NCI-H187 treated with DMSO at 0.1 percent for 48 hours (cell line): ENCODE measurements at regions not wholly inside any gene's neighbourhood (a gene's known extent, or its start where the extent isn't known, plus 50 kb on each side); places are given as distances from the start of the nearest gene placed in this dataset.

Experiments
- DNase-seq: peaks from one replicate; lab custom pipeline; 2025; lab: John Stamatoyannopoulos, UW

DNA sequence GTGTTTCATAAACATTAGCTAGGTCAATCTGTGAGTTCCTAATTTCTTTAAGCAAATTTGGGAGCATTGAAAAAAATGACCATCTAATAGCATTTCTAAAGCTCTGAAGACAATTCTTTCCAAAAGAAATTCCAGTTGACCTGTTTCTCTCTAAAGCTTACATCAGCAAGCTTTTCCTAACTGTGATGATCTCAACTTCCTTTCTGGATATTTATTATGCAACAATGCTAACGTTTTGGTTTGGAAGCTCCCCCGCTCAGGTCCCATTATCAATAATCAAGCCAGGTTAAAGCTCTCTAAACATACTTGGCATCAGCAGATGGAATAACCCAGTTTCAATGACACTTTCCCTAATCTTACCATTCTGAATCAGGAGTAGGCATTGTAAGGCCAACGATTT is 196.3 kb upstream of the TANK start:
- DNase-seq = no peak

- DNase-seq = no peak
Measured at GRCh38 chr2:160967523-160967922, 192.7 kb upstream of the TANK start.

DNA sequence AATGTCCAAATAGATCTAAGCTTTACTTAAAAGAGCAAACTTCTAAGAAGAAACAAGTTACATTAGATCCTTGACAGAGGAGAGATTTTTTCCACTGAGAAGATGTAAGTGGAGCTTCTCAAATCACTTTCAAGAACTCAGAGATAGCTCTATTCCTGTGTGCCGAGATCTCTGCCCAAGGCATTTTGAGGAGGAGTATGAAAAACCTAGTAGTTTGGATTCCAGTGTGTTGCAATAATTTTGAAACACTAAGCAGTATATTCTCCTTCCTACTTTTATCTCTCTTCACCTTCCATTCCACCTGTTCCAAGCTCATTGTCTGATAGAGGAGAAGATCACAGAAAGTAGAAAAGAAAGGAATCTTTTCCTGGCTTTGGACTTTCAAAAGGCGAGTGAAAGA is 192.0 kb upstream of the TANK start:
- DNase-seq = no peak

DNA sequence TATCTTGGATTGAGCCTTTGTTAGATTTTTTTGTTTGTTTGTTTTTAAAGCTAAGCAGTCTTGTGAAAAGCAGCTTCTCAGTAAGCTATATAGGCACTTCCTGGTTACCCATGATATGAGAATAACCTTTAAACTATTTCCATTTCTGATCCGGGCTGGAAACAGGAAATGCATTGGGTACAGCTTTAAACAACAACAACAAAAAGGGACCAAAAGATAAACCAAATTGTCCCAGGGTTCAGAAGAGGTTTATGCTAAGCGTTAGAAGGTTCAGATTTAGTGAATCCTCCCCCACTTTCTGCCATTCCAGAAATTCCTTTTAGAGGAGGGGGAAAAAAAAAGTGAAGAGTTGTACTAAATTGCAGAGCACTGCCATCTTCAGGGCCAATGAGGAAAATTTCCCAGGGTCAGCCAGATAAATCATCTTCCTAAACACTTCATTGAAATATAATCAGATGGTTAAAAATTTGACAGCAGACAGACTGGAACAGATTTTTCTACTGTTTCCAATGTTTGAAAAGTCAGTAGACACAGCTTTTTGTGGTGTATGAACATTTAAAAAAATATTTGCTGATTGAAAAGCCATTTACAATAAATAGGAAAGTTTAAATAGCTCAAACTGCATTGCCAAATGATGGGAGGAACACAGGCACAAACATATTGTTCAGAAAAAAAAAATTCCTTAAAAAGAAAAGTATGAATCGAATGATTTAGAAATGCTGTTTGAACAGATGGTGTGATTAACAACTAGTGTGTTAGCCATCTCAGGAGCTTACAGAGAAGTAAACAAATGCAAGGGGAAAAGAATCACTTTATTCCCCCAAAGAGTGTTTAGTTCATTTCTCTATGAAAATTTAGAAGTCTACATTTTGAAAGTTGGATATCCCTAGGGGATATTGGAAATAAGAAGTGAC is 189.9 kb upstream of the TANK start:
- no peak for DNase-seq

DNA sequence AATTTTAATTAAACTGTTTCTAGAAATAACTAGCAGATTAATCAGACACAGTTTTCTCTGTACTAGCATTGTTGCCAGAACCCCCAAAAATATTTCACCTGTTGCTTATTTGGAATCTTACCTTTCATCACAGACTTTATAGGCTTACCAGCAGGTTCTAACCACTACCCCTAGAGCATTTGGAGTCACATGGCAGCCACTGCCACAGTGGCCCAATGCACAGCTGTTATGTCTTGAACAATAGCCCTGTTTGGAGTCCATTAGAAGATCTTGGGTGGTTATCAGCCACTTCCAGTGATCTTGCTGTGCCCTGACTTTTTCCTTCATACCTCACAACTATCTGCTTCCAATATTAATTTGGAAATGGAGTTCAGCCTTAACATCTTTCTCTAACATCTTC is 186.2 kb upstream of the TANK start:
- DNase-seq = no peak

DNA sequence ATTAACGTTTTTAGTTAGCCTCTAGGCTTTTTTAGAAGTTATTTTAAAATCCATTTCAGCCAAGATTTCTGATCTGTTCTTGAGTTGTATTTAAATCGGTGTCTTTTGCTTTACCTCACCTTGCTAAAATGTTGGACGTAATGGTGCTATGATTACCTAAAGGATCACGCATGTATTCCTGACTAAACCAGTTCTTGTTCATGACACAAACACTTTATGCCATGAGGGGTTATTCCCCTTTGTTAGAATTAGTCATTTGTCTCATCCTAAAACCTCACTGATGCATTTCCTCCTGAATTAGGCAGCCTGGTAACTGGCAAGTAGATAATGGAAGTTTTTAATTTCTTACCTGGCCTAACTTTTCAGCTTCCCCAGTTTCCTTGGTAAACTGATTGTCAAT is 185.4 kb upstream of the TANK start:
- no peak for DNase-seq

- DNase-seq = no peak
Measured at GRCh38 chr2:160976797-160977196, 183.4 kb upstream of the TANK start.

DNA sequence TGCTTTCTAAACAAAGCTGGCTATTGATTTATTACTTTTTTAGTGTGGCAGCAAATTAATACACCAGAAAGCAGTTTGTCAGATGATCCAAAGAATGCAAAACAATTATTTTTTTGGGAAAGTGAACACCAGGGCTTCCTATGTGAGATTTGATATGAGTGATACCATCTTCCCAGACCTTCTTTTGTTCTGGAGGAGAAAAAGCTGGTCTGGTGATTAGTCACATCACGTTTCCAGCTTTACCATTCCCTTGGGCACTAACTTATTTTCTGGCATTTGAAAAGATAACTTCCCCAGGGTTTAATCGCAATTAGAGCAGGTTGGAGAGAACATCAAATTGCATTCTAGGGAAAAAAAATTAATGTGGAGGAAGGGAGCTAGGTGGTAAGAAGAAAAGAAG is 182.9 kb upstream of the TANK start:
- no peak for DNase-seq

DNA sequence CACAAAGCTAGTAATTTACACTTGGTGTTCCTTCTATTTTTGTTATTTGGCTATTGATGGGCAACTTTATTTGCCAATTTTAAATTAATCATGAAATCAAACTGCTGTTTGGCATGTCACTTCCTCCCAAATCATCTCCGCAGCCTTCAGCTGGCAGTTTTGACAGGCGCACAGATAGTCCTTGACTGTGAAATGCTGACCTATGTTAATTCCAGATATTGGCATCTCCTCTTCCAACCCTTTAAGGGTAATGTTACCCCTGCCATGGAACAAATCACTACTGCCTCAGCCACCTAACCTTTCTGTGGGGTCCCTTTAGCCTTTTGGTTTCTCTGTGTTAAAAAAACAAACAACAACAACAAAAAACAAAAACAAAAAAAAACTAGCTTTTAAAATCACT is 182.4 kb upstream of the TANK start:
- DNase-seq = no peak

DNA sequence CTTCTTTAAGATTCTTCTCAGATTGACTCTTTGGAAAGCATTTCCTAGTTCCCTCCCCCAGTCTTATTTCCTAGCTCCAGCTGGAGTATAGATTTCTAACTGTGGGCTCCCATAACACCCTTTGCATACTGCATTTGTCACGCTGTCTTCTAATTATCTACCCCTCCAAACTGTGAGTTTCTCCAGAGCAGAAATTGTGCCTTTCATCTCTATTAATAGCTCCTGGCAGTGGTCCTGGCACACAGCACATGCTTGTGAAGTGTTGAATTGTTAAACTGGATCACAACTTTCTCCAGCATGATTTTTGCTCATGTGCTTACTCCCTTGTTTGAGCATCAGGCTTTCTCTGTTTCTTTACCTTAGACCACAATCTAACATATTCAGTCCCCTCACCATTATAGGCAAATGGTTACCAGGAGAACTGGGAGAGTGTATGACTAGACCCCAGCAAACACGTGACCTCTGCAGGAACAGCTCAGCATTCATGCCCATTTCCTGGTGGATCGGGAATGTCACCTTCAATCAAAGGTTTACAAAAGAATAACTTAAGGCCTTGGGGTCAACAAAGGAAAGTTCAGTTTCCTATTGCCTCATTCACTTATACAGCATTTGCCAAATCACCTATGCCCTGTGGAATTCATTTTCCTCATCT is 175.7 kb upstream of the TANK start:
- DNase-seq = no peak

- no peak for DNase-seq
Measured at GRCh38 chr2:160989778-160990177, 170.4 kb upstream of the TANK start.

- DNase-seq = no peak
Measured at GRCh38 chr2:160993654-160994061, 166.6 kb upstream of the TANK start.

GRCh38 chr2:160994141-160995002 is 165.9 kb upstream of the TANK start:
- DNase-seq = no peak

DNA sequence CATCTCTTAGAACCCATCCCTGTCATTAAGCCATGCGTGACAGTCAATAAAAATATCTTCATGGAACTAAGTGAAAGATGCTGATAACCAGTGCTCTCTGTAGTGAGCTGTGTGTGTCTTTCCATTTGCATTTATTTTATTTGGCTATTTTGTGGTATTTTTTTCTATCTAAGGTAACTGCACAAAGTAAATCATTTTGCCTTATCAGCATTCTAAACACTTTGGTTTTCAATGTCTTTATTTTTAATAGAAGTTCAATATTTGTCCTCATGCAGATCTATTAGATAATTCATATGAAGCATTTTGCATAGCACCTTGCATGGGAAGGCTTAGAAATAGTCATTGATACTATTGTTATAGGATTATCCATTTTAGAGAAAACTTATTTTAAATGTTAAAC is 163.6 kb upstream of the TANK start:
- DNase-seq = no peak

DNA sequence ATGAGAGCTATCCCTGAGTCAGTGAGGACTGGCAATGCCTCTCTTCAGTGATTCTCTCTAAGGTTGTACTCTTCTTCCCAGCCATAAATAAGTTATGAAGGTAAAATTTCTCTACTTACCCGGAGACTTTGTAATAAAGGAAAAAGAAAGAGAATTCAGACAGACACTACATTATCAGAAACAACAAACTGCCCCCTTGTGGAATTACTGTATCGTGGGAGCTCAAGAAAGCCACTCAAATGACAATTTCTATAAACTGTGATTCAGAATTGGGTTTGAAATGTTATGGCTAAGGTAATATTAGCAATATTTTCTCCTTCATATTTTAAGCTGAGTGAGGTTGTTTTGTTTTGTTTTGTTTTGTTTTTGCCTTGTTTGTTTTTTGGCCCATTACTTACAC is 155.8 kb upstream of the TANK start:
- DNase-seq = no peak

GRCh38 chr2:161005170-161005569 is 155.1 kb upstream of the TANK start:
- DNase-seq = no peak

DNA sequence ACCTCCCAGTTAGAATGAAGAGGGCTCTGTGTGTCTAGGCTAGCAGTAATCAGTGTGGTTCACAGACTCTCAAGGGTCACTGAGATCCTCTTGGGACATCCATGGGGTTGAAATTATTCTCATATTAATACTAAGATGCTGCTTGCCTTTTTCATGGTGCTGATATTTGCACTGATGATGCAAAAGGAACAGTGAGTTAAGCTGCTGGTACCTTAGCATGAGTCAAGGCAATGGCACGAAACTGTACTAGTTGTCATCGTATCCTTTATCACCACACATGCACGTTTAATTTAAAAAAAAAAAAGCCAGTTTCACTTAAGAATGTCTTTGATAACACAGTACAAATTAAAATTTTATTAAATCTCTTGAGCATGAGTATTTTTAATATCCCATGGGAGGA is 151.9 kb upstream of the TANK start:
- no peak for DNase-seq

- no peak for DNase-seq
Measured at GRCh38 chr2:161010503-161011015, 149.7 kb upstream of the TANK start.

- DNase-seq = no peak
Measured at GRCh38 chr2:161017780-161018470, 142.3 kb upstream of the TANK start.

GRCh38 chr2:161019311-161019710 is 140.9 kb upstream of the TANK start:
- DNase-seq = no peak

GRCh38 chr2:161020437-161020836 is 139.8 kb upstream of the TANK start:
- no peak for DNase-seq

DNA sequence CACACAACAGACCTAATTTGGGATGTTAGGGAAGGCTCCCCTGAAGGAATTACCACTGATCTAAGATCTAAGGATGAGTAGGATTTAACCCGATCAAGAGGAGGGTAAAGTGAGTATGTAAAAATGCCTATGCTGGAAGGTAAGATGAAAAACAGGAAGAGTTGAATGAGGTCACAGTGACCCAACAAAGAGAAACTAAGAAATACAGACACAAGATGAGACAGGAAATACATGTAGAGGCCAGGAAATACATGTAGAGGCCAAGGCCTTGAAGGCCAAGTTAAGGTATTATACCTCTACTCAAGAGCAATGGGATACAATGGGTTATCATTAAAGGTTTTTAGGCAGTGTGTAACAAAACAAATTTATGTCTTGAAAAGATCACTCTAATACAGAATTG is 131.6 kb upstream of the TANK start:
- DNase-seq = no peak
